GM12878 (cell line): ENCODE measurements at regions not wholly inside any gene's neighbourhood (a gene's known extent, or its start where the extent isn't known, plus 50 kb on each side); places are given as distances from the start of the nearest gene placed in this dataset.

Source experiments
- ATAC-seq: fragments of 200-7000 bp; cut with Tn5 transposase; 3 replicates; pipeline ENCODE4 v1.9.1; 2020; ENCODE audit warnings: mild to moderate bottlenecking, moderate library complexity
- BruUV-seq: library from RNA; stranded (reverse); fragments of 400-500 nt; replicated peaks from 2 replicates; lab custom pipeline; 2021; lab: Mats Ljungman, UMichigan
- CTCF ChIA-PET: fragments of 300-600 bp; sonication (Branson Sonifier 250); formaldehyde crosslinking; extraction: SDS; loops from one replicate; lab custom pipeline; 2021; ENCODE audit warnings: inconsistent platforms; lab: Yijun Ruan, JAX
- POLR2A ChIA-PET: fragments of 350-600 bp; formaldehyde crosslinking; extraction: SDS; loops from one replicate; lab custom pipeline; 2021; ENCODE audit warnings: inconsistent platforms; lab: Charles Lee
- RAD21 ChIA-PET: fragments of 300-600 bp; sonication (Branson Sonifier 250); formaldehyde crosslinking; loops from one replicate; lab custom pipeline; 2023; ENCODE audit warnings: antibody characterized with exemption; ENCODE audit not compliant: unreplicated experiment; lab: Charles Lee
- SMC1A ChIA-PET: fragments of 300-600 bp; sonication (Branson Sonifier 250); formaldehyde crosslinking; loops from one replicate; lab custom pipeline; 2023; ENCODE audit not compliant: unreplicated experiment, uncharacterized antibody; lab: Charles Lee
- DNase-seq: peaks from one replicate; pipeline ENCODE4 v3.0.0-alpha.2; 2011; ENCODE audit warnings: low read depth, low spot score
- FAIRE-seq: peaks from 3 replicates; lab custom pipeline; 2011; peaks lifted over from hg19 to GRCh38; lab: Jason Lieb, UNC
- H2AFZ ChIP-seq: 2 replicates; pipeline ENCODE4 v1.6.0; 2011; ENCODE audit warnings: low read depth, low read length, control low read depth; ENCODE audit not compliant: control insufficient read depth
- H3K27ac ChIP-seq: 2 replicates; pipeline ENCODE4 v1.5.1; 2011; ENCODE audit warnings: control low read depth; ENCODE audit not compliant: control insufficient read depth, insufficient read depth
- H3K27me3 ChIP-seq, 2 experiments: replicated peaks in 1 of 2; 2 replicates each; pipeline versions ENCODE4 v1.6.0 to v1.6.1; 2011; ENCODE audit warnings: low read length in 1 of 2; ENCODE audit not compliant: control insufficient read depth in 2 of 2, insufficient read depth in 2 of 2
- H3K36me3 ChIP-seq, 2 experiments: 2 replicates each; pipeline ENCODE4 v1.5.1; 2011; ENCODE audit warnings: low read length in 1 of 2; ENCODE audit not compliant: control insufficient read depth in 2 of 2, insufficient read depth in 2 of 2
- H3K4me1 ChIP-seq: 2 replicates; pipeline ENCODE4 v1.6.1; 2011; ENCODE audit warnings: mild to moderate bottlenecking, low read length, moderate library complexity, mixed read lengths; ENCODE audit not compliant: control insufficient read depth, insufficient read depth
- H3K4me2 ChIP-seq: 2 replicates; pipeline ENCODE4 v1.6.0; 2011; ENCODE audit warnings: control low read depth; ENCODE audit not compliant: control insufficient read depth, insufficient read depth
- H3K4me3 ChIP-seq: fragments of 200-600 bp; sonication (generic); 2 replicates; pipeline ENCODE4 v1.5.1; 2016
- H3K79me2 ChIP-seq: 2 replicates; pipeline ENCODE4 v1.6.0; 2011; ENCODE audit warnings: low read length; ENCODE audit not compliant: control insufficient read depth, insufficient read depth
- H3K9ac ChIP-seq: 2 replicates; pipeline ENCODE4 v1.8.0; 2011; ENCODE audit warnings: low read length, control low read depth, mixed read lengths; ENCODE audit not compliant: control insufficient read depth, insufficient read depth
- H3K9me3 ChIP-seq: replicated peaks from 3 replicates; pipeline ENCODE4 v1.5.1; 2011; ENCODE audit warnings: mild to moderate bottlenecking, low read length; ENCODE audit not compliant: control insufficient read depth, insufficient read depth
- H4K20me1 ChIP-seq: 2 replicates; pipeline ENCODE4 v1.6.0; 2011; ENCODE audit not compliant: control insufficient read depth, insufficient read depth
- BHLHE40 ChIP-seq, 2 experiments: fragments of 450-650 bp in 1 of 2; IDR thresholded peaks; 2 replicates each; pipeline ENCODE4 v1.6.1; 2011 to 2017; ENCODE audit warnings: low read depth in 2 of 2, borderline replicate concordance in 1 of 2, improper control_type of control experiment in 1 of 2, low read length in 1 of 2, mild to moderate bottlenecking in 1 of 2
- BRCA1 ChIP-seq: IDR thresholded peaks from 2 replicates; pipeline ENCODE4 v1.6.1; 2011; ENCODE audit warnings: low read depth, low read length, improper control_type of control experiment
- CREB1 ChIP-seq: IDR thresholded peaks from 2 replicates; pipeline ENCODE4 v1.6.1; 2012; ENCODE audit warnings: low read depth, mild to moderate bottlenecking, inconsistent platforms
- EZH2 ChIP-seq: IDR thresholded peaks from 2 replicates; pipeline ENCODE4 v1.6.1; 2012; ENCODE audit warnings: low read depth, mild to moderate bottlenecking, control low read depth, inconsistent platforms, low read length, borderline replicate concordance; ENCODE audit not compliant: control insufficient read depth
- NR2C2 ChIP-seq: IDR thresholded peaks from 2 replicates; pipeline ENCODE4 v1.6.1; 2011; ENCODE audit warnings: borderline replicate concordance, low read depth; ENCODE audit not compliant: control insufficient read depth, insufficient read length
- RAD21 ChIP-seq: IDR thresholded peaks from 2 replicates; pipeline ENCODE4 v1.6.1; 2011; ENCODE audit warnings: mild to moderate bottlenecking, low read depth, low read length, moderate library complexity; ENCODE audit not compliant: insufficient read depth
- SIX5 ChIP-seq: IDR thresholded peaks from 2 replicates; pipeline ENCODE4 v1.6.1; 2011; ENCODE audit warnings: mild to moderate bottlenecking, low read depth, low read length, moderate library complexity; ENCODE audit not compliant: severe bottlenecking
- STAT3 ChIP-seq: IDR thresholded peaks from 2 replicates; pipeline ENCODE4 v1.6.1; 2011; ENCODE audit warnings: low read depth, low read length, improper control_type of control experiment
- ZNF217 ChIP-seq: fragments of 450-650 bp; IDR thresholded peaks from 2 replicates; pipeline ENCODE4 v1.6.1; 2017; ENCODE audit warnings: antibody characterized with exemption, mild to moderate bottlenecking
- ZZZ3 ChIP-seq: IDR thresholded peaks from 2 replicates; pipeline ENCODE4 v1.6.1; 2011; ENCODE audit warnings: low read depth; ENCODE audit not compliant: control insufficient read depth, insufficient read length
- WGBS: methylation state at CpG from one replicate; pipeline ENCODE4 v1.1.6; 2016; ENCODE audit warnings: low lambda C conversion rate; ENCODE audit not compliant: insufficient replicate concordance, insufficient coverage; ENCODE audit errors: missing lambda C conversion rate; 5-methylcytosine and 5-hydroxymethylcytosine counted together
- in situ Hi-C: fragments of 300-500 bp; cut with MboI; formaldehyde crosslinking; loops from 9 replicates; pipeline ENCODE4 v1.14.3; 2018; ENCODE audit warnings: mixed read lengths
- intact Hi-C: fragments of 100-400 bp; cut with micrococcal nuclease; formaldehyde crosslinking; loops from one replicate; pipeline ENCODE4 v1.14.2; 2022; ENCODE audit not compliant: unreplicated experiment
- TF ChIP-seq, protein P1 (sequence below): fragments of 450-650 bp; IDR thresholded peaks from 2 replicates; pipeline ENCODE4 v1.6.1; 2017; ENCODE audit warnings: mild to moderate bottlenecking
- TF ChIP-seq, protein P2 (sequence below): IDR thresholded peaks from 2 replicates; pipeline ENCODE4 v1.6.1; 2012; ENCODE audit warnings: low read depth, low read length, improper control_type of control experiment
- TF ChIP-seq, protein P3 (sequence below): IDR thresholded peaks from 2 replicates; pipeline ENCODE4 v1.6.1; 2011; ENCODE audit warnings: mild to moderate bottlenecking, low read depth, low read length, moderate library complexity; ENCODE audit not compliant: insufficient replicate concordance
- TF ChIP-seq, protein P4 (sequence below): fragments of 450-650 bp; formaldehyde crosslinking; IDR thresholded peaks from 2 replicates; pipeline ENCODE4 v1.4.0; 2022; ENCODE audit warnings: mild to moderate bottlenecking, moderate library complexity
- TF ChIP-seq, protein P5 (sequence below): fragments of 450-650 bp; IDR thresholded peaks from 2 replicates; pipeline ENCODE4 v1.6.1; 2016; ENCODE audit warnings: mild to moderate bottlenecking

DNA sequence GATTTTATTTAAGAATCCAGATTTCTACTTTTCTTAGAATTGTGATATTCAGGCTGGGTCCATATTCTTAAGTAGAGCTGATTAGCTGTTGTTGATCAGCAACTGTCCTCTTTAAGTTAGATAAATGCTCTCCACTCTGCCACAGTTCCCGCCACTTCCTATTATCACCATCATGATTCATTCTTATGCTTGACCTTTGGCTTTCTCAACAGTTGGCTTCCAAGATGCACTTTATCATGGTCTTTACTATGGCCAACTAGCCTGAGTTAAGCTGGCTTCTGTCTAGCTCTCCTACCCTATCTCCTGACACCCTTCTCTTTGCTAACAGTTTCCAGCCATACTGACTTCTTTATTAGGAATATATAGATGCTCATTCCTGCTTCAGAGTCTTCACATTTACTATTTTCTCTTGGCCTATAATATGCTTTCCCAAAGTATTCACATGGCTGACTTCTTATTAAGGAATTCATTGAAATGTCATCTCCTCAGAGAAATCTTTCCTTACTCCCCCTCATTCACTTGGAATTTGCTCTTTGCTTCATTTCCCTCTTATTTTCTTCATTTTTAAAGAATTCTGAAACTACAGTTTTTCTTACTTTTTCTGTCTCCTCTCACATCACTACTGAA is 149.0 kb upstream of the IGF1 start:
- RAD21 ChIA-PET = no interaction called here
- FAIRE-seq (no peak), ATAC-seq (no peak), DNase-seq (no peak)
- Histone ChIP-seq H3K9ac (no peak overlapping the region), H3K27me3 (no peaks in the 10 kb centered on the region), H3K27ac (no peak overlapping the region), H3K4me2 (no peak overlapping the region), H3K36me3 (no peaks in the 10 kb centered on the region), H3K4me1 (no peaks in the 10 kb centered on the region), H3K79me2 (no peaks in the 10 kb centered on the region), H4K20me1 (no peaks in the 10 kb centered on the region), H2AFZ (no peak overlapping the region), H3K9me3 (peaks cover 2% of the 10 kb centered on the region; the same call in 2 of the 3 replicates), H3K4me3 (no peak overlapping the region)
- intact Hi-C loops = no loop called here
- POLR2A ChIA-PET = no interaction called here
- SMC1A ChIA-PET = no interaction called here
- WGBS = 44% methylated on average over 1 of the region's 1 CpG
- in situ Hi-C loops = no loop called here
- CTCF ChIA-PET = no interaction called here
- no peak for TF ChIP-seq NR2C2
- TF ChIP-seq SIX5 = no peak
- TF ChIP-seq, protein P1, sequence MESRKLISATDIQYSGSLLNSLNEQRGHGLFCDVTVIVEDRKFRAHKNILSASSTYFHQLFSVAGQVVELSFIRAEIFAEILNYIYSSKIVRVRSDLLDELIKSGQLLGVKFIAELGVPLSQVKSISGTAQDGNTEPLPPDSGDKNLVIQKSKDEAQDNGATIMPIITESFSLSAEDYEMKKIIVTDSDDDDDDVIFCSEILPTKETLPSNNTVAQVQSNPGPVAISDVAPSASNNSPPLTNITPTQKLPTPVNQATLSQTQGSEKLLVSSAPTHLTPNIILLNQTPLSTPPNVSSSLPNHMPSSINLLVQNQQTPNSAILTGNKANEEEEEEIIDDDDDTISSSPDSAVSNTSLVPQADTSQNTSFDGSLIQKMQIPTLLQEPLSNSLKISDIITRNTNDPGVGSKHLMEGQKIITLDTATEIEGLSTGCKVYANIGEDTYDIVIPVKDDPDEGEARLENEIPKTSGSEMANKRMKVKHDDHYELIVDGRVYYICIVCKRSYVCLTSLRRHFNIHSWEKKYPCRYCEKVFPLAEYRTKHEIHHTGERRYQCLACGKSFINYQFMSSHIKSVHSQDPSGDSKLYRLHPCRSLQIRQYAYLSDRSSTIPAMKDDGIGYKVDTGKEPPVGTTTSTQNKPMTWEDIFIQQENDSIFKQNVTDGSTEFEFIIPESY = no peak
- TF ChIP-seq, protein P2, sequence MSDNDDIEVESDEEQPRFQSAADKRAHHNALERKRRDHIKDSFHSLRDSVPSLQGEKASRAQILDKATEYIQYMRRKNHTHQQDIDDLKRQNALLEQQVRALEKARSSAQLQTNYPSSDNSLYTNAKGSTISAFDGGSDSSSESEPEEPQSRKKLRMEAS = no peak
- TF ChIP-seq ZZZ3 = no peak
- TF ChIP-seq, protein P3, sequence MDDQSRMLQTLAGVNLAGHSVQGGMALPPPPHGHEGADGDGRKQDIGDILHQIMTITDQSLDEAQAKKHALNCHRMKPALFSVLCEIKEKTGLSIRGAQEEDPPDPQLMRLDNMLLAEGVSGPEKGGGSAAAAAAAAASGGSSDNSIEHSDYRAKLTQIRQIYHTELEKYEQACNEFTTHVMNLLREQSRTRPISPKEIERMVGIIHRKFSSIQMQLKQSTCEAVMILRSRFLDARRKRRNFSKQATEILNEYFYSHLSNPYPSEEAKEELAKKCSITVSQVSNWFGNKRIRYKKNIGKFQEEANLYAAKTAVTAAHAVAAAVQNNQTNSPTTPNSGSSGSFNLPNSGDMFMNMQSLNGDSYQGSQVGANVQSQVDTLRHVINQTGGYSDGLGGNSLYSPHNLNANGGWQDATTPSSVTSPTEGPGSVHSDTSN = no peak
- TF ChIP-seq EZH2 = no peak
- TF ChIP-seq, protein P4, sequence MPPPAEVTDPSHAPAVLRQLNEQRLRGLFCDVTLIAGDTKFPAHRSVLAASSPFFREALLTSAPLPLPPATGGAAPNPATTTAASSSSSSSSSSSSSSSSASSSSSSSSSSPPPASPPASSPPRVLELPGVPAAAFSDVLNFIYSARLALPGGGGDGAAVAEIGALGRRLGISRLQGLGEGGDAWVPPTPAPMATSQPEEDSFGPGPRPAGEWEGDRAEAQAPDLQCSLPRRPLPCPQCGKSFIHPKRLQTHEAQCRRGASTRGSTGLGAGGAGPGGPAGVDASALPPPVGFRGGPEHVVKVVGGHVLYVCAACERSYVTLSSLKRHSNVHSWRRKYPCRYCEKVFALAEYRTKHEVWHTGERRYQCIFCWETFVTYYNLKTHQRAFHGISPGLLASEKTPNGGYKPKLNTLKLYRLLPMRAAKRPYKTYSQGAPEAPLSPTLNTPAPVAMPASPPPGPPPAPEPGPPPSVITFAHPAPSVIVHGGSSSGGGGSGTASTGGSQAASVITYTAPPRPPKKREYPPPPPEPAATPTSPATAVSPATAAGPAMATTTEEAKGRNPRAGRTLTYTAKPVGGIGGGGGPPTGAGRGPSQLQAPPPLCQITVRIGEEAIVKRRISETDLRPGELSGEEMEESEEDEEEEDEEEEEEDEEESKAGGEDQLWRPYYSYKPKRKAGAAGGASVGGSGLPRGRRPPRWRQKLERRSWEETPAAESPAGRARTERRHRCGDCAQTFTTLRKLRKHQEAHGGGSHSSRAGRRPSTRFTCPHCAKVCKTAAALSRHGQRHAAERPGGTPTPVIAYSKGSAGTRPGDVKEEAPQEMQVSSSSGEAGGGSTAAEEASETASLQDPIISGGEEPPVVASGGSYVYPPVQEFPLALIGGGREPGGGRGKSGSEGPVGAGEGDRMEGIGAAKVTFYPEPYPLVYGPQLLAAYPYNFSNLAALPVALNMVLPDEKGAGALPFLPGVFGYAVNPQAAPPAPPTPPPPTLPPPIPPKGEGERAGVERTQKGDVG (CRISPR knock-in tag) = no peak
- no peak for TF ChIP-seq BRCA1
- TF ChIP-seq, protein P5, sequence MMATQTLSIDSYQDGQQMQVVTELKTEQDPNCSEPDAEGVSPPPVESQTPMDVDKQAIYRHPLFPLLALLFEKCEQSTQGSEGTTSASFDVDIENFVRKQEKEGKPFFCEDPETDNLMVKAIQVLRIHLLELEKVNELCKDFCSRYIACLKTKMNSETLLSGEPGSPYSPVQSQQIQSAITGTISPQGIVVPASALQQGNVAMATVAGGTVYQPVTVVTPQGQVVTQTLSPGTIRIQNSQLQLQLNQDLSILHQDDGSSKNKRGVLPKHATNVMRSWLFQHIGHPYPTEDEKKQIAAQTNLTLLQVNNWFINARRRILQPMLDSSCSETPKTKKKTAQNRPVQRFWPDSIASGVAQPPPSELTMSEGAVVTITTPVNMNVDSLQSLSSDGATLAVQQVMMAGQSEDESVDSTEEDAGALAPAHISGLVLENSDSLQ = no peak
- TF ChIP-seq CREB1 = no peak
- no peak for TF ChIP-seq BHLHE40 (IDR thresholded peaks at IDR 0.05; ENCODE audit: borderline replicate concordance in 1 of 2, low read depth in 2 of 2, low read length in 1 of 2)
- no peak for TF ChIP-seq ZNF217
- TF ChIP-seq RAD21 = no peak
- no peak for TF ChIP-seq STAT3
- BruUV-seq = no TSS peak
